BLaER1 (cell line): ENCODE measurements at regions not wholly inside any gene's neighbourhood (a gene's known extent, or its start where the extent isn't known, plus 50 kb on each side); places are given as distances from the start of the nearest gene placed in this dataset.

Source experiments
- H3K27ac ChIP-seq: shearing (Covaris generic); formaldehyde crosslinking; 2 replicates; pipeline ENCODE4 v1.8.1; 2022
- H3K27me3 ChIP-seq: shearing (Covaris generic); formaldehyde crosslinking; 2 replicates; pipeline ENCODE4 v1.8.1; 2022
- H3K36me3 ChIP-seq: shearing (Covaris generic); formaldehyde crosslinking; 2 replicates; pipeline ENCODE4 v1.8.1; 2022
- H3K4me1 ChIP-seq: shearing (Covaris generic); formaldehyde crosslinking; 2 replicates; pipeline ENCODE4 v1.8.1; 2022
- H3K4me2 ChIP-seq: shearing (Covaris generic); formaldehyde crosslinking; 2 replicates; pipeline ENCODE4 v1.8.1; 2022
- H3K4me3 ChIP-seq: shearing (Covaris generic); formaldehyde crosslinking; 2 replicates; pipeline ENCODE4 v1.8.1; 2022
- H3K9ac ChIP-seq: shearing (Covaris generic); formaldehyde crosslinking; 2 replicates; pipeline ENCODE4 v1.8.1; 2022
- H3K9me3 ChIP-seq: shearing (Covaris generic); formaldehyde crosslinking; 2 replicates; pipeline ENCODE4 v1.8.1; 2022
- H4K20me1 ChIP-seq: shearing (Covaris generic); formaldehyde crosslinking; 2 replicates; pipeline ENCODE4 v1.8.1; 2022
- Cebpa-rat ChIP-seq: shearing (Covaris generic); IDR thresholded peaks from 2 replicates; pipeline ENCODE4 v1.8.1; 2022

DNA sequence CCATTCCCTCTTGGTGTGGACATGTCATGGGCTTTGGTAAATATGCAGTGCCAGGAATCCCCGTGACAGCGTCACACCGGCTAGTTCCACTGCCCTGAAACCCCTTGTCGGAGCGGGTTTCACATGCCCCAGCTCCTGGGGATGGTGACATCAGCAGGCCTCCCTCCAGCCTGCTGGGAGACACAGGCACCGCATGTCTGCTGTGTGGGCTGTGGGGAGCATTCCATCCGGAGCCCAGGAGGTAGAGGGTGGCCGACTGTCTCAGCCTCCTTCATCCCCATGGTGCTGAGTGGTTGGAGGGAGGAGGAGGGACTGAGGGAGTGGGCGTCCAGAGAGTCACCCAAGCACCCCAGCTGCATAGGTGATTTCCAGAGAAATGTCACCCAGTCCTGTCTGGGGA is 1161.1 kb downstream of the BRD1 start:
- Histone ChIP-seq H3K27me3 (no peaks in the 10 kb centered on the region), H3K9me3 (peaks cover 23% of the 10 kb centered on the region)

DNA sequence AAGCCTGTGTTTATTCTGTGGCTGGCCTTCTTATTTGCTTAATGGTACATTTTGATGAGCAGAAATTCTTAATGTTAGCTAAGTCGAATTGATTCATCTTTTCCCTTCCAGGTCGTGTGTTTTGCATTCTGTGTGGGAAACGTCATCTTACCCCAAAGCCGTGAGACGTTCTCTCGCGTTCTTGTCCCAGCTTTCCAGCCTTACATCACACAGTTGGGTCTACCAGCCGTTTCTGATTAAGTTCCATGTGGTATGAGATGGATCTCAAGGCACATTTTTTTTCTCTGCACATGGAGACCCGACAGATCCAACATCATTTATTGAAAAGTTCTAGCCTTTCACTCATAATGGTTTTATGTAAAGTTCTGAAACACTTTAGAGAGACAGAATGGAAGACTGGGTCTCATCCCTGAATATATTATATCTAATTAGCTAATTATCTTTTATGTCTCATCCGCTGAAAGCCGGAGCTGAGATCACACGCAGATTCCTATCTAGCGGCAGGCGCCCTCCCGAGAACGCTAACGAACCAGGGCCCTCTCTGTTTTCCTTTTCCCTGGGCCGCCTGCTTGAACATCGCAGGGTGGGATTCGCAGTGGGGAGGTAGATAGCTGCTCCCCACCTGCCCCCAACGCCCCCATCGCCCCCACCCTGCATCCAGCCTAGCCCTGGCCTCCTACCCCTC is 1162.2 kb downstream of the BRD1 start:
- H3K9me3 ChIP-seq: peaks cover 11% of the 10 kb centered on the region
- no peak overlapping the region for H3K27ac ChIP-seq

More for the DNA sequence above, 1161.1 kb downstream of the BRD1 start:
- no peaks in the 10 kb centered on the region for H3K36me3 ChIP-seq
- no peak overlapping the region for H3K9ac ChIP-seq
- H3K4me2 ChIP-seq: no peak overlapping the region
- no peak overlapping the region for H3K4me3 ChIP-seq
- no peaks in the 10 kb centered on the region for H3K4me1 ChIP-seq
- H3K27ac ChIP-seq: no peak overlapping the region
- no peak for TF ChIP-seq Cebpa-rat
- no peaks in the 10 kb centered on the region for H4K20me1 ChIP-seq

DNA sequence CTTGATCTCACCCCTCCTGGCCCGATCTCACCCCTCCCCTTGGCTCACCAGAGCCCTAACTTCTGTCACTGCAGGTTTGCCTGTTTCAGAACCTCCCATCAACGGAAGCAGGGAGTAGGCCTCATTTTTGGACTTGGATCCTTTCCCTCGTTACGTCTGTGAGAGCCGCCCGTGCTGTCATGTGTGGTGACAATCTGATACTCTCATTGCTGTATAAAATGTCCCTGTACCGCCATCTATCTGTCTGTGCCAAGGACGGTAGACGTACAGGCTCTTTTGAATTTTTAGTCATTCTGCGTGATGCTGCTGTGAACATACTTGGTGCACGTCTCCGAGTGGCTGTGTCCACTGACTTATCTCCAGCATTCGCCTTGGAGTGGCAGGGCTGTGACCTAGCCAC is 1163.1 kb downstream of the BRD1 start:
- TF ChIP-seq Cebpa-rat: no peak

More for the DNA sequence above, 1162.2 kb downstream of the BRD1 start:
- Histone ChIP-seq H3K9ac (no peak overlapping the region), H4K20me1 (no peaks in the 10 kb centered on the region), H3K27me3 (no peaks in the 10 kb centered on the region), H3K4me2 (no peak overlapping the region), H3K4me1 (no peaks in the 10 kb centered on the region), H3K4me3 (no peak overlapping the region), H3K36me3 (no peaks in the 10 kb centered on the region)
- TF ChIP-seq Cebpa-rat: no peak

DNA sequence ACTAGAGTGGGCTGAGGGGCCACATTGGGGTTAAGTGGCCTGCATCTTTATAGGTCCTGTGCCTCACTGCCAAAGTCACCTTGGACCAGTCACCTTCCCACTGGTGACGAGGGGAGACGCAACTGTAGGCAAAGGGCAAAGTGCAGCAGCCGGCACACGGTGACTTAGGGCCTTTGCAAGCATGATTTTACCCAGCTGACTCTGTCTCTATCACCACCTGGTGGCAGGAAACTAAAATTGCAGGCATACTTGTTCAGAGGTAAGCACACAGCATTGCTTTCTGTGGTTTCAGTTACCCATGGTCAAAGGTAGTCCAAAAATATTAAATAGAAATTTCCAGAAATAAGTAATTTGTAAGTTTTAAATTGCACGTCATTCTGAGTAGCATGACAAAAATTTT is 1164.4 kb downstream of the BRD1 start:
- H3K27me3 ChIP-seq: no peaks in the 10 kb centered on the region
- no peak overlapping the region for H3K27ac ChIP-seq
- H3K9me3 ChIP-seq: peaks cover 6% of the 10 kb centered on the region
- no peak for TF ChIP-seq Cebpa-rat
- no peaks in the 10 kb centered on the region for H3K36me3 ChIP-seq
- no peaks in the 10 kb centered on the region for H3K4me1 ChIP-seq
- no peaks in the 10 kb centered on the region for H4K20me1 ChIP-seq
- H3K9ac ChIP-seq: no peak overlapping the region
- H3K4me2 ChIP-seq: no peak overlapping the region
- H3K4me3 ChIP-seq: no peak overlapping the region

More for the DNA sequence above, 1163.1 kb downstream of the BRD1 start:
- no peak overlapping the region for H3K4me3 ChIP-seq
- H3K4me2 ChIP-seq: no peak overlapping the region
- no peak overlapping the region for H3K27ac ChIP-seq
- no peaks in the 10 kb centered on the region for H4K20me1 ChIP-seq
- H3K9ac ChIP-seq: no peak overlapping the region
- no peaks in the 10 kb centered on the region for H3K36me3 ChIP-seq
- H3K4me1 ChIP-seq: no peaks in the 10 kb centered on the region
- peaks cover 6% of the 10 kb centered on the region for H3K9me3 ChIP-seq
- H3K27me3 ChIP-seq: no peaks in the 10 kb centered on the region

DNA sequence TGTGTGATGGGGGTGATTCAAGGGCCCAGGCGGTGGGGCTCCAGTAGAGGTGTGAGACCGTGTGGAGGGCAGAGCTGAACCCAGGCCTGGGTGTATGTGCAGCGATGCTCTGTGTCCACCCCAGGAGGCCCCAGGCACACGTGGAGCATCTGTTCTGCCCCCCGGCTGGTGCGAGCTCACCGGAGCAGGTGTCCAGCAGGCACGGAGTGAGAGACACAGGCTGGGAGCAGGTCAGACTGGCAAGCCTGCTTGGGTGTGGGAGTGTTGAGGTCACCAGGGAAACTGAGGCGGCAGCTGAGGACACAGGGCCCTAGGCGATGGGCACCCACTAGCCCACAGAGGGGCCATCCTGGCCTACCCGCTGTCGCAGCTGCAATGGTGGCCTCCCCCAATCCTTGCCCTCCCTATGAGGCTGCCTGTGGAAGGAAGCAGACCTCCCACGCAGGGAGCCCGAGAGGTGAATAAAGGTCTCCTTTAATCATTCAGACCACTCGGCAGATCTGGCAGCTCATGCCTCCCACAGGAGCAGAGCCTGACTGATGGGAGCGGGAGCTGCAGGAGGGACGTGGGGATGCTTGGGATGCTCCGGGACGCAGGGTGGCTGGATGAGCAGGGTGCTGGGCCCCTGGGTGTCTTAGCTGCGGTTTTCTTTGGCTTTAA is 1165.1 kb downstream of the BRD1 start:
- Histone ChIP-seq H3K9ac (no peak overlapping the region), H3K9me3 (peaks cover 6% of the 10 kb centered on the region), H3K4me3 (no peak overlapping the region), H3K4me1 (no peaks in the 10 kb centered on the region), H3K4me2 (no peak overlapping the region), H4K20me1 (no peaks in the 10 kb centered on the region), H3K27ac (no peak overlapping the region), H3K27me3 (no peaks in the 10 kb centered on the region), H3K36me3 (no peaks in the 10 kb centered on the region)
- TF ChIP-seq Cebpa-rat: no peak

GRCh38 chr22:48661984-48662383 is 1165.7 kb downstream of the BRD1 start:
- Histone ChIP-seq H3K9ac (no peak overlapping the region), H3K9me3 (peaks cover 6% of the 10 kb centered on the region), H4K20me1 (no peaks in the 10 kb centered on the region), H3K27me3 (no peaks in the 10 kb centered on the region), H3K36me3 (no peaks in the 10 kb centered on the region), H3K4me1 (no peaks in the 10 kb centered on the region), H3K4me2 (no peak overlapping the region), H3K27ac (no peak overlapping the region), H3K4me3 (no peak overlapping the region)
- no peak for TF ChIP-seq Cebpa-rat

GRCh38 chr22:48660790-48661740 is 1166.6 kb downstream of the BRD1 start:
- Histone ChIP-seq H3K9me3 (peaks cover 6% of the 10 kb centered on the region), H3K27ac (no peak overlapping the region)

DNA sequence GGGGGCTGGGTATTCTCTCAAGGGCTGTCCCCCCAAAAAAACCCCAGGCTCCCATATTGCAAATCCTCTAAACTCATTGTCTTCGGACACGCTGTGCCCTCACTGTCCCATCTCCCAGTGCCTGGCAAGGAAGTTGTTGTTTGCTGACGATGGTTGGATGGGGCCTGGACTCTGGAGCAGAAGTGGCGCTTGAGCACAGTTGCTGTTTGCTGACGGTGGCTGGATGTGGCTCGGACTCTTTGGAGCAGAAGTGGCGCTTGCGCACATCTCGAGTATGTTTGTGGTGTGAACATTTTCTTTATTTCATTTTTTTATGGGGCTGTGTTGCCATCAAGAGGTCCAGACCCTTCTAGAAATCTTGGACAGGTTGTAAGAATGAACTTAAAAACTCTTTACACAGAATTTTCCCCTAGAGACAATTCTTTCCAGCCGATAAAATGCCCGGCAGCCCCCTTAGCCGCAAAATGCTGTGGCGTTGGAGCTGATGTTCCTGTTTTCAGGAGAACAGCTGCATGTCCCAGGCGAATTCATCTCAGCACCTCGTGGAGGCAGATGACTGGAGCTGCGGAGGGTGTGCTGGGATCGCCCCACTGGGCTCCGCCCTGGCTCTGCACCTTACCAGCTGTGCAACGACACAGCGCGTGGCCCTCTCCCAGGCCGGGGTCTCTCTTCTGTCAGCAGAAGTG is 1167.4 kb downstream of the BRD1 start:
- no peaks in the 10 kb centered on the region for H4K20me1 ChIP-seq
- no peak overlapping the region for H3K9ac ChIP-seq
- no peak overlapping the region for H3K4me3 ChIP-seq
- H3K9me3 ChIP-seq: peaks cover 6% of the 10 kb centered on the region
- TF ChIP-seq Cebpa-rat: no peak
- no peak overlapping the region for H3K4me2 ChIP-seq
- H3K27ac ChIP-seq: no peak overlapping the region
- no peaks in the 10 kb centered on the region for H3K36me3 ChIP-seq
- no peaks in the 10 kb centered on the region for H3K27me3 ChIP-seq
- H3K4me1 ChIP-seq: peaks cover 11% of the 10 kb centered on the region

More at GRCh38 chr22:48660790-48661740, 1166.6 kb downstream of the BRD1 start:
- Histone ChIP-seq H3K36me3 (no peaks in the 10 kb centered on the region), H3K4me3 (no peak overlapping the region), H3K4me1 (peaks cover 3% of the 10 kb centered on the region), H3K27me3 (no peaks in the 10 kb centered on the region), H3K9ac (no peak overlapping the region), H4K20me1 (no peaks in the 10 kb centered on the region), H3K4me2 (no peak overlapping the region)
- TF ChIP-seq Cebpa-rat: no peak

GRCh38 chr22:48659404-48659996 is 1168.2 kb downstream of the BRD1 start:
- Histone ChIP-seq H3K9me3 (peaks cover 6% of the 10 kb centered on the region), H3K4me1 (peaks cover 19% of the 10 kb centered on the region), H3K4me3 (no peak overlapping the region), H3K9ac (no peak overlapping the region), H4K20me1 (no peaks in the 10 kb centered on the region), H3K27ac (no peak overlapping the region), H3K36me3 (no peaks in the 10 kb centered on the region), H3K27me3 (no peaks in the 10 kb centered on the region), H3K4me2 (no peak overlapping the region)
- TF ChIP-seq Cebpa-rat: no peak
